ENCODE measurements at regions not wholly inside any gene's neighbourhood (a gene's known extent, or its start where the extent isn't known, plus 50 kb on each side); places are given as distances from the start of the nearest gene placed in this dataset.

DNA sequence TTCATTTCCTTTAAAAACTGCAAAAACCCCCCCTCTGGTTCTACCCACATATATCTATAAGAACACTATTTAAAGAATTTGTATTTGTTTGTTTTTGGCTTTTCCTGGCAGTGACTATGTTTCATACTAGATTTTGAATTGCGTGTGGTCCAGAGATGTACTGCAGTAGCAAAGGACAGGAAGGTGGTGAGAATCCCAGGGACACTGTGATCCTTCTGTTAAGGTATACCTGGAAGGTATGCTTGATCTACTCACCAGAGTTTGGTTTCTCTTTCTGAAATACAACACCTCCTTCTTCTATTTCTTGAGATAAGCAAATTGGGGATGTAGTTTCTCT lies 129.6 kb upstream of the RASGEF1B start:
- H3K27ac ChIP-seq (ENCODE audit: insufficient read depth, low read length), result no peak overlapping the region
- TF ChIP-seq CTCF (conservative IDR thresholded peaks at IDR 0.05 in 1 of 2, IDR thresholded peaks at IDR 0.05 in 1 of 2; ENCODE audit: low read depth in 1 of 2, low read length in 2 of 2) (no peak), EZH2 (IDR thresholded peaks at IDR 0.05; ENCODE audit: low read length, missing control alignments) (no peak)
- no peak for DNase-seq (ENCODE audit: low read depth in 2 of 2)
- no peaks in the 10 kb centered on the region for H3K27me3 ChIP-seq (ENCODE audit: control insufficient read depth, insufficient read depth, low read length)
- no peak overlapping the region for H3K9ac ChIP-seq (ENCODE audit: insufficient read depth, low read length)
- no peaks in the 10 kb centered on the region for H3K4me1 ChIP-seq (ENCODE audit: control insufficient read depth, extremely low read depth, insufficient read depth, low read length)
- H4K20me1 ChIP-seq (ENCODE audit: control insufficient read depth, extremely low read depth, insufficient read depth, low read length), result no peaks in the 10 kb centered on the region
- no peaks in the 10 kb centered on the region for H3K79me2 ChIP-seq (ENCODE audit: control insufficient read depth, insufficient read depth, low read length)
- H3K36me3 ChIP-seq (ENCODE audit: control insufficient read depth, insufficient read depth, low read length), result no peaks in the 10 kb centered on the region
- no peak overlapping the region for H3K4me3 ChIP-seq (replicated peaks in 1 of 4; ENCODE audit: control extremely low read depth in 1 of 4, insufficient read depth in 1 of 4, low read depth in 3 of 4, low read length in 4 of 4)
- no peaks in the 10 kb centered on the region for H3K9me3 ChIP-seq (ENCODE audit: control insufficient read depth, insufficient read depth, low read depth, low read length)
- no peak overlapping the region for H2AFZ ChIP-seq (ENCODE audit: low read length)
- no peak overlapping the region for H3K4me2 ChIP-seq (ENCODE audit: extremely low read depth, insufficient read depth, low read length)

- Histone ChIP-seq H3K9me3 (ENCODE audit: control insufficient read depth, insufficient read depth, low read depth, low read length) (no peaks in the 10 kb centered on the region), H4K20me1 (ENCODE audit: control insufficient read depth, extremely low read depth, insufficient read depth, low read length) (no peaks in the 10 kb centered on the region), H3K4me1 (ENCODE audit: control insufficient read depth, extremely low read depth, insufficient read depth, low read length) (no peaks in the 10 kb centered on the region), H3K4me2 (ENCODE audit: extremely low read depth, insufficient read depth, low read length) (no peak overlapping the region), H3K36me3 (ENCODE audit: control insufficient read depth, insufficient read depth, low read length) (no peaks in the 10 kb centered on the region), H2AFZ (ENCODE audit: low read length) (peak overlapping the region; percentile 36), H3K9ac (ENCODE audit: insufficient read depth, low read length) (no peak overlapping the region), H3K79me2 (ENCODE audit: control insufficient read depth, insufficient read depth, low read length) (no peaks in the 10 kb centered on the region), H3K27me3 (ENCODE audit: control insufficient read depth, insufficient read depth, low read length) (no peaks in the 10 kb centered on the region), H3K27ac (ENCODE audit: insufficient read depth, low read length) (no peak overlapping the region), H3K4me3 (replicated peaks in 1 of 4; ENCODE audit: control extremely low read depth in 1 of 4, insufficient read depth in 1 of 4, low read depth in 3 of 4, low read length in 4 of 4) (no peak overlapping the region)
- peak in 1 of 2 donors; percentile 63 for DNase-seq (ENCODE audit: low read depth in 2 of 2)
- TF ChIP-seq EZH2 (IDR thresholded peaks at IDR 0.05; ENCODE audit: low read length, missing control alignments), result no peak
- no peak for TF ChIP-seq CTCF (conservative IDR thresholded peaks at IDR 0.05 in 1 of 2, IDR thresholded peaks at IDR 0.05 in 1 of 2; ENCODE audit: low read depth in 1 of 2, low read length in 2 of 2)
These were observed 129.0 kb upstream of the RASGEF1B start for GRCh38 chr4:81600520-81601357.

DNA sequence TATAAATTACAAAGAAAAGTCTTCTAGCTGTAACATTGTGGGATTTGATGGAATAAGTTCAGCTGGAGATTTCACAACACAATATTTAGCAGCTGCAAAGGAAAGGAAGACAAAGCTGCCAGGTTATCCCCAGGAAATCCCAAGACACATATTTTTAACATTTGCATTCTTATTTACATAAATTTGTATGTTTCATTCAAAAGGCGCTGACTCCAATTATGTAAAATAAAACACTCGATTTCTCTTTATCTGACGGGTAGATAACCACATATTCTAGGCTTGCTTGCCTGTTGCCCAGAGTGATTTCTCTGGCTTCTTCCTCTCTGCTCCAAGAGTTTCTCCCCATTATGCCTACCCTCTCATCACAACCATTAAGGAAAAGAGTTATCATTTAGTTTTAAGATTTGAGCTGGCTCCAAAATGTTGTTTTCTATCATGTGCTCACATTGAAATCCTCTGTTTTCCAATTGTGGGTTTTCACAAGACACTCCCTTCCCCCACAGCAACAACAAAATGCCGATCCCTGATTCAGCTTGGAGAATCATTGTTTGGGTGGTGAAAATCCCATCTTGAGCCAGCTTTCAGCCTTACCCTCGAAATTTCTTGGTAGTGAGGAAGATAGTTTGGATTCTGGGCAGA lies 128.2 kb upstream of the RASGEF1B start:
- no peaks in the 10 kb centered on the region for H3K9me3 ChIP-seq (ENCODE audit: control insufficient read depth, insufficient read depth, low read depth, low read length)
- no peaks in the 10 kb centered on the region for H3K79me2 ChIP-seq (ENCODE audit: control insufficient read depth, insufficient read depth, low read length)
- H3K4me1 ChIP-seq (ENCODE audit: control insufficient read depth, extremely low read depth, insufficient read depth, low read length), result no peaks in the 10 kb centered on the region
- TF ChIP-seq CTCF (conservative IDR thresholded peaks at IDR 0.05 in 1 of 2, IDR thresholded peaks at IDR 0.05 in 1 of 2; ENCODE audit: low read depth in 1 of 2, low read length in 2 of 2), result no peak
- TF ChIP-seq EZH2 (IDR thresholded peaks at IDR 0.05; ENCODE audit: low read length, missing control alignments), result no peak
- no peaks in the 10 kb centered on the region for H3K36me3 ChIP-seq (ENCODE audit: control insufficient read depth, insufficient read depth, low read length)
- no peak overlapping the region for H3K4me2 ChIP-seq (ENCODE audit: extremely low read depth, insufficient read depth, low read length)
- H4K20me1 ChIP-seq (ENCODE audit: control insufficient read depth, extremely low read depth, insufficient read depth, low read length), result no peaks in the 10 kb centered on the region
- H3K27ac ChIP-seq (ENCODE audit: insufficient read depth, low read length), result no peak overlapping the region
- no peak overlapping the region for H2AFZ ChIP-seq (ENCODE audit: low read length)
- H3K4me3 ChIP-seq (replicated peaks in 1 of 4; ENCODE audit: control extremely low read depth in 1 of 4, insufficient read depth in 1 of 4, low read depth in 3 of 4, low read length in 4 of 4), result no peak overlapping the region
- no peak overlapping the region for H3K9ac ChIP-seq (ENCODE audit: insufficient read depth, low read length)
- H3K27me3 ChIP-seq (ENCODE audit: control insufficient read depth, insufficient read depth, low read length), result no peaks in the 10 kb centered on the region
- DNase-seq (ENCODE audit: low read depth in 2 of 2), result peak in 1 of 2 donors; percentile 40
